AG09309 (cell line): ENCODE measurements at regions not wholly inside any gene's neighbourhood (a gene's known extent, or its start where the extent isn't known, plus 50 kb on each side); places are given as distances from the start of the nearest gene placed in this dataset.

ENCODE experiments used
- DNase-seq: peaks from one replicate; pipeline ENCODE4 v3.0.0-alpha.2; 2010; ENCODE audit warnings: low read depth
- H3K4me3 ChIP-seq: 2 replicates; pipeline ENCODE4 v1.5.1; 2011; ENCODE audit warnings: mild to moderate bottlenecking, low read depth, low read length, moderate library complexity; ENCODE audit not compliant: control insufficient read depth
- CTCF ChIP-seq: IDR thresholded peaks from 2 replicates; pipeline ENCODE4 v1.5.1; 2011; ENCODE audit warnings: mild to moderate bottlenecking, low read depth, low read length, inconsistent platforms; ENCODE audit not compliant: insufficient read depth, control insufficient read depth; ENCODE audit errors: missing control alignments

- no peak for DNase-seq
- H3K4me3 ChIP-seq = no peak overlapping the region
- TF ChIP-seq CTCF = no peak
These were observed 186.3 kb upstream of the ADARB2 start for GRCh38 chr10:1923586-1923985.

DNA sequence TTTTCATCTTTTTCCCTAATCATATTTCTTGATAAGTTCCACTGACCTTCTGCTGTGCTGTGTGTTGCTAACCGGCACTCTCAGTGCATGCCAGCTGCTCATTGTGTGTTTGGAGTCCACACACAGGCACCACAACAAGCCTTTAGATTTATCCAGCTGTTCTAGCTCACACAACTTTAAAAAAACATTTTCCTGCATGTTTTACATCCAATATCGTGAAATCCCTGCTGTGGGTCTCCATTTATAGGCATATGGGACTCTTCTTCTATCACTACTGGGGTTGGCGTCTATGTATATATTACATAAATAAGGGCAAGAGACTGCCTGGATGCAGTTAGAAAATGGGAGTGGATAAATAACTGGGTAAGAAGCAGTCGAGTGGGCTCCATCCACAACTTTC, 183.6 kb upstream of the ADARB2 start:
- TF ChIP-seq CTCF = no peak
- no peak for DNase-seq
- no peak overlapping the region for H3K4me3 ChIP-seq

GRCh38 chr10:1920127-1920526, 182.8 kb upstream of the ADARB2 start:
- no peak for DNase-seq
- H3K4me3 ChIP-seq = no peak overlapping the region
- no peak for TF ChIP-seq CTCF

GRCh38 chr10:1911771-1912170, 174.4 kb upstream of the ADARB2 start:
- no peak for TF ChIP-seq CTCF
- no peak for DNase-seq
- H3K4me3 ChIP-seq = no peak overlapping the region

DNA sequence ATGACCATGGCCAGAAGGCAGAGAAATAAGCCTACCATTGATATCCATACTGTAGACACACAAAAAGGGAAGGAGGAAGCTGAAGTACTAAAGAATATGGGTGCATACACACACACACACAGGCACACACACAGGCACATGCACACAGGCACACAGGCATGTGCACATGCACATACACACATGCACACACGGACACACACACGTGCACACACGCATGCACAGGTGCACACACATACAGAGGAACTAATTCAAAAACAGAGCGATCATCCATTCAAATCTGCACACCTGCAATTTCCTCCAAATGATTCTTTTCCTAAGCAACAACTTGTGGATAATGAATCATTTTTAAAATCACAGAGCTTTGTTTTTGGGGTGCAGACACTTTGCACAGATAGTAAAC, 166.7 kb upstream of the ADARB2 start:
- no peak for TF ChIP-seq CTCF

DNA sequence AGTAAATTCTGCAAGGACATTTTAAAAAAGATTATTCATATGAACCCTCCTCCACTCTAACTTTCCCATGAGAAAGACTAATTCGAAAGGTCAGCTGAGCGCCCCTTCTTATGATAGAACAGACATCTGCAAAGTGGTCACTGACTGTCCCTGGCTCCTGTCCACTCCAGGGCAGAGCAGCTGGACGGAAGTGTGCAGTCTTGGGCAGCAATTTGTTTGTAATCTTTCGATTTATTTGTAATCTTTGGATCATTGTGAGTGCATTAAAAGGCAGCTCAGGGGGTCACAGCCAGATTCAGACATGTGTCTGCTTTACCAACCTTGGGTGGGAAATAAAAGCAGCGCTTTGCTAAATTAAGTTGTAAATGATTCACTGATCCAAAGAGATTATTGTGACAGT, 158.8 kb upstream of the ADARB2 start:
- TF ChIP-seq CTCF = no peak
- H3K4me3 ChIP-seq = no peak overlapping the region

More for the DNA sequence above, 166.7 kb upstream of the ADARB2 start:
- no peak overlapping the region for H3K4me3 ChIP-seq
- no peak for DNase-seq

DNA sequence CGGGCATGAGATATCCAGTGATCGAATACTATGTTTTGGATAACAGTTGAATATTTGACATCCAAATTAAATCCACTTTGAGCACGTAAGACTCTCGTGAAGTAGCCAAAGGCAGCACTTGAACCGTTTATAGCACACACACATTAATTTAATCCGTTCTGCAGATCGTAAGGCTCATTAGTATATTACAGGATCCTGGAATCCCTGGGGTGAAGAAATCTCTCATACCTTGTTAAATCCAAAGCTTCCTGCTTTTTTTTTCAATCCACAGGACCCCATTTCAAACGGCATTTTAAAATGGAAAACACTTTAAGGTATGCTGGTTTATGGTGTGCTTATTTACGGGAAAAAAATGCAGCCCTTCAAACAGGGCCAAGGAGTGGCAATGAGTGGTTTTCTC, 158.4 kb upstream of the ADARB2 start:
- no peak for DNase-seq
- H3K4me3 ChIP-seq = no peak overlapping the region
- TF ChIP-seq CTCF = no peak

More for the DNA sequence above, 158.8 kb upstream of the ADARB2 start:
- no peak for DNase-seq
